H1 (cell line): ENCODE measurements at regions not wholly inside any gene's neighbourhood (a gene's known extent, or its start where the extent isn't known, plus 50 kb on each side); places are given as distances from the start of the nearest gene placed in this dataset.

Experiments
- CTCF ChIA-PET: fragments of 300-600 bp; sonication (Branson Sonifier 250); formaldehyde crosslinking; loops from one replicate; lab custom pipeline; 2021; ENCODE audit not compliant: partially characterized antibody; lab: Charles Lee
- POLR2A ChIA-PET: fragments of 300-600 bp; sonication (Branson Sonifier 250); formaldehyde crosslinking; loops from one replicate; lab custom pipeline; 2021; ENCODE audit warnings: inconsistent platforms; ENCODE audit not compliant: partially characterized antibody; lab: Charles Lee
- DNase-seq, 2 experiments: peaks; one replicate each; pipeline versions ENCODE4 v3.0.0 to v3.0.0-alpha.2; 2010 to 2022; ENCODE audit warnings: low spot score in 2 of 2, low read depth in 1 of 2, mixed read lengths in 1 of 2
- FAIRE-seq: peaks from 2 replicates; lab custom pipeline; 2011; peaks lifted over from hg19 to GRCh38; lab: Jason Lieb, UNC
- H2AFZ ChIP-seq: 2 replicates; pipeline ENCODE4 v1.8.1; 2012; ENCODE audit warnings: low read length, inconsistent platforms
- H2AK5ac ChIP-seq: 2 replicates; pipeline ENCODE4 v1.6.1; 2013; ENCODE audit warnings: low read depth, low read length
- H2BK120ac ChIP-seq: replicated peaks from 2 replicates; pipeline ENCODE3; 2013; ENCODE audit warnings: low read depth, low read length, inconsistent platforms
- H2BK12ac ChIP-seq: 2 replicates; pipeline ENCODE4 v1.6.1; 2013; ENCODE audit warnings: low read depth, low read length
- H2BK15ac ChIP-seq: 2 replicates; pipeline ENCODE4 v1.6.1; 2013; ENCODE audit warnings: low read length
- H2BK20ac ChIP-seq: 2 replicates; pipeline ENCODE4 v1.6.1; 2013; ENCODE audit warnings: low read length
- H2BK5ac ChIP-seq: 2 replicates; pipeline ENCODE4 v1.6.1; 2013; ENCODE audit warnings: low read depth, low read length
- H3K14ac ChIP-seq: 2 replicates; pipeline ENCODE4 v1.6.1; 2013; ENCODE audit warnings: inconsistent platforms; ENCODE audit not compliant: insufficient read length
- H3K18ac ChIP-seq: 2 replicates; pipeline ENCODE4 v1.6.1; 2013; ENCODE audit warnings: low read length; ENCODE audit errors: extremely low read depth
- H3K23ac ChIP-seq: 2 replicates; pipeline ENCODE4 v1.6.1; 2013; ENCODE audit warnings: inconsistent platforms; ENCODE audit not compliant: insufficient read length
- H3K23me2 ChIP-seq: 2 replicates; pipeline ENCODE4 v1.6.1; 2013; ENCODE audit warnings: low read depth, low read length
- H3K27ac ChIP-seq: 2 replicates; pipeline ENCODE4 v1.6.1; 2011; ENCODE audit warnings: low read depth, low read length, inconsistent platforms
- H3K27me3 ChIP-seq, 4 experiments: replicated peaks in 1 of 4; 1 replicate in 1 of 4; 2 replicates in 3 of 4; pipeline versions ENCODE4 v1.6.1 to v1.8.1; 2011 to 2013; ENCODE audit warnings: low read length in 3 of 4, mild to moderate bottlenecking in 3 of 4, inconsistent platforms in 2 of 4, mixed read lengths in 2 of 4, moderate library complexity in 1 of 4; ENCODE audit not compliant: control insufficient read depth in 3 of 4, insufficient read depth in 3 of 4; ENCODE audit errors: extremely low read depth in 1 of 4
- H3K36me3 ChIP-seq, 4 experiments: 2 replicates each; pipeline versions ENCODE4 v1.6.1 to v1.8.1; 2011 to 2013; ENCODE audit warnings: mild to moderate bottlenecking in 4 of 4, low read length in 3 of 4, moderate library complexity in 2 of 4, control low read depth in 1 of 4, inconsistent platforms in 1 of 4; ENCODE audit not compliant: insufficient read depth in 4 of 4, control insufficient read depth in 2 of 4
- H3K4ac ChIP-seq: replicated peaks from 2 replicates; pipeline ENCODE3; 2013; ENCODE audit warnings: low read length, low read depth, mixed read lengths, inconsistent platforms; ENCODE audit not compliant: insufficient read length
- H3K4me1 ChIP-seq, 4 experiments: replicated peaks in 1 of 4; 1 replicate in 1 of 4; 2 replicates in 3 of 4; pipeline versions ENCODE4 v1.6.1 to v1.8.1; 2011 to 2013; ENCODE audit warnings: low read length in 3 of 4, inconsistent platforms in 2 of 4, mixed read lengths in 1 of 4; ENCODE audit not compliant: insufficient read depth in 4 of 4, control insufficient read depth in 3 of 4
- H3K4me2 ChIP-seq, 2 experiments: 2 replicates each; pipeline versions ENCODE4 v1.6.1 to v1.8.1; 2011 to 2013; ENCODE audit warnings: low read depth in 2 of 2, low read length in 2 of 2, control low read depth in 1 of 2, inconsistent platforms in 1 of 2, mild to moderate bottlenecking in 1 of 2; ENCODE audit not compliant: insufficient read depth in 1 of 2
- H3K4me3 ChIP-seq, 4 experiments: fragments of 200-600, 300-600 bp in 1 of 4; sonication (generic), shearing (Covaris generic), sonication (Bioruptor Twin) in 1 of 4; 2 replicates each; pipeline versions ENCODE4 v1.5.1 to v1.8.1; 2011 to 2016; ENCODE audit warnings: low read length in 4 of 4, low read depth in 3 of 4, control low read depth in 2 of 4, inconsistent platforms in 2 of 4, mild to moderate bottlenecking in 2 of 4, mixed read lengths in 1 of 4, moderate library complexity in 1 of 4; ENCODE audit not compliant: insufficient read depth in 2 of 4; ENCODE audit errors: extremely low read depth in 1 of 4
- H3K56ac ChIP-seq: replicated peaks from 2 replicates; pipeline ENCODE3; 2013; ENCODE audit warnings: low read depth, mild to moderate bottlenecking, mixed read lengths, low read length, inconsistent platforms; ENCODE audit not compliant: insufficient read length
- H3K79me1 ChIP-seq: 2 replicates; pipeline ENCODE4 v1.6.1; 2013; ENCODE audit warnings: low read depth, low read length, control low read depth
- H3K79me2 ChIP-seq, 2 experiments: 2 replicates each; pipeline versions ENCODE4 v1.6.1 to v1.8.1; 2012 to 2013; ENCODE audit warnings: low read length in 2 of 2, mild to moderate bottlenecking in 2 of 2, inconsistent platforms in 1 of 2; ENCODE audit not compliant: insufficient read depth in 2 of 2, control insufficient read depth in 1 of 2
- H3K9ac ChIP-seq, 4 experiments: replicated peaks in 1 of 4; 1 replicate in 1 of 4; 2 replicates in 3 of 4; pipeline versions ENCODE4 v1.6.1 to v1.8.1; 2011 to 2013; ENCODE audit warnings: low read depth in 3 of 4, low read length in 3 of 4, control low read depth in 2 of 4, mild to moderate bottlenecking in 2 of 4, moderate library complexity in 2 of 4, inconsistent platforms in 1 of 4; ENCODE audit errors: extremely low read depth in 1 of 4
- H3K9me3 ChIP-seq, 2 experiments: 2 replicates each; pipeline versions ENCODE4 v1.6.1 to v1.8.1; 2012 to 2013; ENCODE audit warnings: mild to moderate bottlenecking in 2 of 2, moderate library complexity in 2 of 2, control low read depth in 1 of 2, inconsistent platforms in 1 of 2, low read depth in 1 of 2, low read length in 1 of 2, mixed read lengths in 1 of 2; ENCODE audit not compliant: insufficient read depth in 2 of 2
- H4K20me1 ChIP-seq, 2 experiments: replicated peaks in 1 of 2; 2 replicates each; pipeline versions ENCODE3 to v1.8.1; 2011 to 2013; ENCODE audit warnings: inconsistent platforms in 2 of 2, low read length in 2 of 2, mild to moderate bottlenecking in 1 of 2; ENCODE audit not compliant: insufficient read depth in 2 of 2, control insufficient read depth in 1 of 2
- H4K5ac ChIP-seq: 2 replicates; pipeline ENCODE4 v1.6.1; 2013; ENCODE audit warnings: low read length, low read depth, mixed read lengths, inconsistent platforms; ENCODE audit not compliant: insufficient read length
- H4K8ac ChIP-seq: 2 replicates; pipeline ENCODE4 v1.8.0; 2013; ENCODE audit warnings: mild to moderate bottlenecking, moderate library complexity, low read length, inconsistent platforms; ENCODE audit not compliant: insufficient read depth; ENCODE audit errors: extremely low read depth
- H4K91ac ChIP-seq: replicated peaks from 2 replicates; pipeline ENCODE3; 2013; ENCODE audit warnings: low read length, mixed read lengths, inconsistent platforms; ENCODE audit not compliant: insufficient read length
- CBX5 ChIP-seq: fragments of 300-800, 300-1000 bp; sonication (generic); IDR thresholded peaks from 2 replicates; pipeline ENCODE4 v1.7.1; 2016; ENCODE audit warnings: antibody characterized with exemption, low read length, low read depth
- CTCF ChIP-seq, 3 experiments: IDR thresholded peaks; 1 replicate in 2 of 3; 2 replicates in 1 of 3; pipeline versions ENCODE4 v1.5.1 to v1.6.1; 2011; ENCODE audit warnings: low read length in 3 of 3, mild to moderate bottlenecking in 3 of 3, inconsistent platforms in 2 of 3, low read depth in 1 of 3, moderate library complexity in 1 of 3; ENCODE audit not compliant: insufficient read depth in 1 of 3; ENCODE audit errors: control extremely low read depth in 1 of 3
- RAD21 ChIP-seq, 2 experiments: IDR thresholded peaks in 1 of 2; conservative IDR thresholded peaks in 1 of 2; 2 replicates each; pipeline ENCODE4 v1.6.1; 2011; ENCODE audit warnings: low read depth in 2 of 2, low read length in 2 of 2, improper control_type of control experiment in 1 of 2, inconsistent platforms in 1 of 2, mild to moderate bottlenecking in 1 of 2, moderate library complexity in 1 of 2
- SAP30 ChIP-seq: fragments of 300-600 bp; sonication (generic); IDR thresholded peaks from 2 replicates; pipeline ENCODE4 v1.7.1; 2012; ENCODE audit warnings: low read length, moderate library complexity, mild to moderate bottlenecking, inconsistent platforms; ENCODE audit not compliant: insufficient read depth, insufficient replicate concordance
- SIX5 ChIP-seq: IDR thresholded peaks from 2 replicates; pipeline ENCODE4 v1.6.1; 2011; ENCODE audit warnings: mild to moderate bottlenecking, low read depth, low read length
- WGBS, 2 experiments: shearing (Covaris generic) in 1 of 2; methylation state at CpG; one replicate each; pipeline versions ENCODE4 v1.1.6 to v1.1.7; 2013 to 2015; ENCODE audit warnings: low lambda C conversion rate in 2 of 2, mixed read lengths in 2 of 2, inconsistent platforms in 1 of 2, low coverage in 1 of 2, missing lambda C conversion rate in 1 of 2; ENCODE audit not compliant: insufficient replicate concordance in 2 of 2, insufficient coverage in 1 of 2, insufficient read length in 1 of 2; ENCODE audit errors: extremely low coverage in 1 of 2, missing lambda C conversion rate in 1 of 2; 5-methylcytosine and 5-hydroxymethylcytosine counted together

- CTCF ChIA-PET = interaction anchor here (0.8 to 1.9 kb wide), 13 partner anchors 9 to 859 kb away, joined by 3 to 8 read pairs (median 4); no protein-coding TSS in a partner anchor
- Histone ChIP-seq H3K56ac (no peak overlapping the region), H3K4me3 (no peak overlapping the region), H4K8ac (no peak overlapping the region), H3K18ac (no peak overlapping the region), H2BK5ac (no peak overlapping the region), H3K79me1 (no peaks in the 10 kb centered on the region), H3K14ac (no peak overlapping the region), H2BK20ac (no peak overlapping the region), H3K27ac (no peak overlapping the region), H2AK5ac (no peak overlapping the region), H3K4me1 (no peaks in the 10 kb centered on the region), H3K36me3 (no peaks in the 10 kb centered on the region), H2AFZ (no peak overlapping the region), H3K4ac (no peak overlapping the region), H4K5ac (no peak overlapping the region), H3K4me2 (no peak overlapping the region), H3K9me3 (no peaks in the 10 kb centered on the region), H4K91ac (no peak overlapping the region), H4K20me1 (no peaks in the 10 kb centered on the region), H3K9ac (no peak overlapping the region), H3K79me2 (no peaks in the 10 kb centered on the region), H3K23ac (no peak overlapping the region), H3K27me3 (no peaks in the 10 kb centered on the region), H3K23me2 (no peaks in the 10 kb centered on the region), H2BK12ac (no peak overlapping the region), H2BK15ac (no peak overlapping the region), H2BK120ac (no peak overlapping the region)
- FAIRE-seq (peak; percentile 7), DNase-seq (no peak)
- WGBS, 2 experiments = 84% methylated on average over 4 of the region's 4 CpGs; no CpG with 5 or more reads in 1 of the 2 experiments
- TF ChIP-seq RAD21 (IDR thresholded peaks at IDR 0.05 in 1 of 2, conservative IDR thresholded peaks at IDR 0.05 in 1 of 2; ENCODE audit: low read depth in 2 of 2, low read length in 2 of 2) = peak; percentile 60 to 63
- TF ChIP-seq SIX5 = no peak
- TF ChIP-seq CTCF (IDR thresholded peaks at IDR 0.05; ENCODE audit: control extremely low read depth in 1 of 3, insufficient read depth in 1 of 3, low read depth in 1 of 3, low read length in 3 of 3) = peak in 2 of 3 experiments; percentile 30 to 59; a peak in 2 of 4 replicates
- no peak for TF ChIP-seq SAP30
- TF ChIP-seq CBX5 = no peak
- POLR2A ChIA-PET = no interaction called here
These were observed 488.0 kb downstream of the PRELID2 start for GRCh38 chr5:145347026-145347616.
